A673 (cell line): ENCODE measurements at regions not wholly inside any gene's neighbourhood (a gene's known extent, or its start where the extent isn't known, plus 50 kb on each side); places are given as distances from the start of the nearest gene placed in this dataset.

Source experiments
- CTCF ChIP-seq: fragments of 300-800, 200-600 bp; sonication (generic); conservative IDR thresholded peaks from 2 replicates; pipeline ENCODE4 v1.5.1; 2017; ENCODE audit warnings: low read depth, mild to moderate bottlenecking, antibody characterized with exemption, low read length, moderate library complexity, mixed read lengths
- EZH2 ChIP-seq: fragments of 200-600 bp; sonication (generic); IDR thresholded peaks from 2 replicates; pipeline ENCODE4 v1.6.1; 2017; ENCODE audit warnings: borderline replicate concordance, low read depth, mild to moderate bottlenecking, mixed read lengths, antibody characterized with exemption, low read length; ENCODE audit not compliant: poor library complexity, severe bottlenecking

- peak; percentile 99 for TF ChIP-seq CTCF
- TF ChIP-seq EZH2, result no peak
These were observed 102.4 kb upstream of the FSHB start for GRCh38 chr11:30128269-30128932.
